Cardiac fibroblast (primary cell): ENCODE measurements at regions not wholly inside any gene's neighbourhood (a gene's known extent, or its start where the extent isn't known, plus 50 kb on each side); places are given as distances from the start of the nearest gene placed in this dataset.
A peak's percentile ranks its signal among the peaks of the same experiment; 100 is the strongest.
"Not testable (repeated sequence)": the region's sequence is repeated elsewhere in the genome, so short reads cannot be mapped to it uniquely, and the experiment has no call there.

ENCODE experiments used
- DNase-seq, 2 donors: peaks; one replicate each; pipeline versions ENCODE4 v3.0.0 to v3.0.0-alpha.2; 2010; ENCODE audit warnings: low read depth in 2 of 2
- H3K4me3 ChIP-seq, 2 donors: replicated peaks in 1 of 2; 1 replicate in 1 of 2; 2 replicates in 1 of 2; pipeline ENCODE4 v1.5.1; 2011; ENCODE audit warnings: low read depth in 2 of 2, low read length in 2 of 2, mild to moderate bottlenecking in 2 of 2, moderate library complexity in 1 of 2
- CTCF ChIP-seq: IDR thresholded peaks from one replicate; pipeline ENCODE4 v1.5.1; 2011; ENCODE audit warnings: low read depth, mild to moderate bottlenecking, low read length, inconsistent platforms

DNA sequence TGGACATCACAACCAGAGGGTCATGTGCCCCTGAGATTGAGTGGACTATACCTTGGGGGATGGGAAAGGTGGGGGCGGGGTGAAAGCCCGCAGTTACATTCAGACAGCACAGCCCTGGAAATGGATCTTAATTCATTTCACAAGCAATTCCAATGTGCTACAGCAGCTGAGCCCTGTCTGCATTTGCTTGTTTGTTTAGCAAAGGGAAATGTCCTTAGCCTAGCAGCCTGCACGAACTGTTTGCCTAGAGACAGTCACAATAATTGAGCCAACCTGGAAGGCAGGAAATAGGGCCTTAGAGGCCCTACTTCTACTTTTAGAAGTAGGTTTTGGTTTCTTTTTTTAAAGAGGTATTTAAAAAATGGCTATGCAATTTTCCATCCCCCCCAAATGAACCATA lies 177.3 kb upstream of the KL start:
- DNase-seq: peak; percentile 17 to 29
- no peak for TF ChIP-seq CTCF

DNA sequence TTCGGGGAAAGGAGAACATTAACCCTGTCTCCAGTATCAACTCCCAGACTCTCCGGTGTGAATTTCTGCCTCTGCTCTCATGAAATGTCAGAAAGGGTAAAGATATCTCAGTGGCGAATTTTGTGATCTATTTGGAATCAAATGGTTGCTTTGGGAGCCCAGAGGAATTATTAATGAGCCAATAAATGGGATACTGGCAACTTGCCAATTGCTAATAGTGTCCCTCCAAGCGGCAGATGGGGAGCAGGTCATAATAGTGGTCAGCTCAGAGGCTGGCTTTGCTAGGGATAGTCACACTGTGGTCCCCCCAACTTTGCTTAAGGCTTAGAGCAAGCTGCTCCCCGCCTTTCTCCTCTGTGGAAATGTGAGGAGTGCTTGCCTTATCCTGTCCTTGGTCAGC lies 176.1 kb upstream of the KL start:
- DNase-seq: no peak
- no peak overlapping the region for H3K4me3 ChIP-seq
- TF ChIP-seq CTCF: no peak

More for the DNA sequence above, 177.3 kb upstream of the KL start:
- no peak overlapping the region for H3K4me3 ChIP-seq

- no peak for TF ChIP-seq CTCF
- no peak overlapping the region for H3K4me3 ChIP-seq
- peak in 1 of 2 donors; percentile 18 for DNase-seq
Measured at GRCh38 chr13:32840989-32841713, 175.1 kb upstream of the KL start.

GRCh38 chr13:32845952-32846950 lies 170.0 kb upstream of the KL start:
- TF ChIP-seq CTCF: no peak
- no peak overlapping the region for H3K4me3 ChIP-seq
- DNase-seq: no peak

- not testable (repeated sequence) for DNase-seq, H3K4me3 ChIP-seq
Measured at GRCh38 chr13:32847976-32848375, 168.2 kb upstream of the KL start.

- no peak for TF ChIP-seq CTCF
- no peak overlapping the region for H3K4me3 ChIP-seq
- DNase-seq: no peak
Measured at GRCh38 chr13:32849369-32849768, 166.9 kb upstream of the KL start.
